Fibroblast of skin of left quadriceps (primary cell): ENCODE measurements at regions not wholly inside any gene's neighbourhood (a gene's known extent, or its start where the extent isn't known, plus 50 kb on each side); places are given as distances from the start of the nearest gene placed in this dataset.
A peak's percentile ranks its signal among the peaks of the same experiment; 100 is the strongest.
"Not testable (repeated sequence)": the region's sequence is repeated elsewhere in the genome, so short reads cannot be mapped to it uniquely, and the experiment has no call there.

Experiments
- DNase-seq, 2 experiments: peaks; one replicate each; pipeline ENCODE4 v3.0.0-alpha.2; 2013; ENCODE audit warnings: low read depth in 2 of 2

- no peak for DNase-seq
These were observed 1131.3 kb upstream of the ATXN8OS start for GRCh38 chr13:68976287-68976686.

DNA sequence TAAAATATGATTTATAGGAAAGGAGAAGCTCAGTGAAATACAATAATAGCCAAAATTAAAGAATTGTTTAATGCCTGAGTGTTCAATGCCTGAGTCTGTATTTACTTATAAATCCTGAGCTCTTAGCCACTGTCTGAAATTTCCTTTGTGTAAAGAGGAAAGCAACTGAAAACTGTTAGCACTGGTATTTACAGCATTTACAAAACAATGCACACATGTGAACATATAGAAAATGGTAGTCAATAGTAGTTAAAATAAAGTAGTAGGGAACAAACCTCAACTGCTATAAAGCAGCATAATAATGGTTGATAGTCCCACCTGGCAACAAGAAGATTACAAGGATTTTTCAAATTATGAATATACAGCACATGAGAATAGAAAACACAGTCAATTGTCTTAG is 1137.1 kb upstream of the ATXN8OS start:
- no peak for DNase-seq

GRCh38 chr13:68948586-68948985 is 1159.0 kb upstream of the ATXN8OS start:
- no peak for DNase-seq

- no peak for DNase-seq
These were observed 1163.4 kb upstream of the ATXN8OS start for GRCh38 chr13:68944272-68944671.

DNA sequence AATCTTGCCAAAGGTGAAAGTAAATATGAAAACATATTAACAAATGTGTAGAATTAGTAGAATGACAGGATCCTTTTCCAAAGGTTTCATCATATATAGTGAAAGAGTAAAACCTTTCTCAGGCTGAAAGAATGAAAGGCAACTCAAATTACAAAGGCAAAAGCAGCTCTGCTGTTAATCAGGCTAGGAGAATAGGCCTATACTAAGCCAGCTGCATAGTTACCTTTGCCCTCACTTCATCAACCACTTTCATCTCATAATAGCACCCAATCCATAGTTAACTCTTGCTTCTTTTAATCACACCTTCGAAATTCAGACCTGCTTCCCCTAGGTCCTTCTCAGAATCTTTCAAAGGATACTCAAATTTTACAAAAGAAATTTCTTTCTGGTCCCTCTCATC is 1167.6 kb upstream of the ATXN8OS start:
- no peak for DNase-seq

- DNase-seq, result no peak
These were observed 1169.0 kb upstream of the ATXN8OS start for GRCh38 chr13:68938639-68939038.

- no peak for DNase-seq
These were observed 1178.4 kb upstream of the ATXN8OS start for GRCh38 chr13:68929075-68929745.

- no peak for DNase-seq
These were observed 1180.1 kb upstream of the ATXN8OS start for GRCh38 chr13:68927387-68928026.

DNA sequence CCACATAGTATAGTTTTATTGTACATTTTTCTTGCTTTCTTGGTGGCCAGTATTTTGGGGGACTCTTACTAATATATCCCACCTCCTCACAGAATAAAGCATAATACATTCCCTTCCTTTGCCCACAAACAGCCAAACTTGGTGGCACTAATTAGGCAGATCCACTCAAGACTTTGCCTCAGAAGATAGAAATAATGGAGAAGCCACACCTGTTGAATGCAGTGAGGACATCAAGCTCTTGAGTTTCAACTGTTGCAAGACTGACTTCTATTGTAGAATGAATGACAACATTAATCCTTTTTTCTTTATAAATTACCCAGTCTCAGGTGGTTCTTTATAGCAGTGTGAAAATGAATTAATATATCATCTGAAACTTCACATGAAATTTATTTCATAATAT is 1183.6 kb upstream of the ATXN8OS start:
- no peak for DNase-seq

- DNase-seq, result no peak
These were observed 1198.7 kb upstream of the ATXN8OS start for GRCh38 chr13:68908879-68909278.

DNA sequence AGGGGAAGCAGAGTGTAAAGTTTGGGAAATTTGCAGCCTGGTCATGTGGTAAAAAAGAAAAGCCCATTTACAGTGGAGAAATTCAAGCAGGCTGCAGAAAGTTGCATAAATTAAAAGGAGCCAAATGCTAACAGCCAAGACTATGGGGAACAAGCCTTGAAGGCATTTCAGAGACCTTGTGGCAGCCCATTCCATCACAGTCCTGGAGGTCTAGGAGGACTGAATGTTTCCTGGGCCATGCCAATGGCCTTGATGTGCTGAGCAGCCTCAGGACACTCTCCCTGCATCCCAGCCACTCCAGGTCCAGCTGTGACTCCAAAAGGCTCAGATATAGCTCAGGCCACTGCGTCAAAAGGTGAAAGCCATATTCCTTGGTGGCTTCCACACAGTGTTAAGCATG is 1202.4 kb upstream of the ATXN8OS start:
- no peak for DNase-seq

- DNase-seq, result no peak
These were observed 1210.2 kb upstream of the ATXN8OS start for GRCh38 chr13:68897331-68897928.

DNA sequence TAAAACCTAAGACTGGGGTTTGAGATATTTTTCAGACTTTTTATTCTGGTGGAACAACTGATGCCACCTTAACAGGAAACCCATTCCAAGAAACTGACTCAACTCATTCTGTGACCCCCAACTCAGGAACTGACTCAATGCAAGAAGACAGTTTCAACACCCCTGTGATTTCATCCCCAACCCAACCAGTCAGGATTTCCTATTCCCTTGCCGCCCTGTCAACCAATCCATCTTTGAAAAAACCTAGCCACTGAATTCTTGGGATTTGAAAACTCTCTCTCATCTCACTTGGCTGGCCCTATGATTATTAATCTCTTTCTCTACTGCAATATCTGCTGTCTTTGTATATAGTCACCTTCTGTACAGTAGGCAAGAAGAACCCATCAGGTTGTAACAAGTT is 1211.9 kb upstream of the ATXN8OS start:
- DNase-seq, result no peak

DNA sequence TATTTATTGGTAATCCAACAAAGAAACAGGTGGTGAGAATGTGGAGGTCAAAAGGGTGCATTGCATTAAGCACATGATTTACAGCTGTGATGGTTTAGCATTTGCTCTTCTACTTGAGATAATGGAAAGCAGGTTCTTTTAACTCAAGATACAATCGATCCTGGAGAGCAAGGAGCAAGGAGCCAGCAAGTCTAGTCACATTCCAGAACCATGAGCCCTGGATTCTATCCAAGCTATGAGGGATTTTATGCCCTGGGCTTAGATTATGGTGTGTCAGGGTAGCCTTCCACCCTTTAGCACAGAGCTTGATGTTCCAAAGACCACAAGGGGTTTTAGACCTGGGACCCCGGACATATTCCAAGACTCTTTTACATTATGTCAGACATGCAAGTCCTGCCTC is 1213.9 kb upstream of the ATXN8OS start:
- DNase-seq, result not testable (repeated sequence)

- not testable (repeated sequence) for DNase-seq
These were observed 1215.0 kb upstream of the ATXN8OS start for GRCh38 chr13:68892596-68892995.

GRCh38 chr13:68890101-68890500 is 1217.5 kb upstream of the ATXN8OS start:
- DNase-seq, result not testable (repeated sequence)

GRCh38 chr13:68888832-68889231 is 1218.8 kb upstream of the ATXN8OS start:
- DNase-seq, result no peak

DNA sequence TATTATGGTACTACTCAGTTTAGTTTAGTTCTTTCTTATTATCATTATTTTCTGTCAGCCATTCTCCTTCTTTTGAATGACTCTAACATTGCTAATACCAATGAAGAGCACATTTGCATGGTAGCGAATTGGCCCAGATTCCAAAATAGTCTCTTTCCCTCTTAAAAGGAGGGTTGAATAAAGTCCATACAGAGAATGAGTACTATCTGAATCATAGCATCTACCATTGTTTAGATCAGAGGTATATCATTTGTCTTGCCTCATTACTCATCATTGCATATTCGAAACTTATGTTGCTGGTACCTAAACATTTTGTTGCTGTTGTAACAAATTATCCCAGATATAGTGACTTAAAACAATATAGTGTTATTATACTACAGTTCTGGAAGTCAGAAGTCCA is 1235.3 kb upstream of the ATXN8OS start:
- DNase-seq, result no peak

- no peak for DNase-seq
These were observed 1256.6 kb upstream of the ATXN8OS start for GRCh38 chr13:68851026-68851425.

- DNase-seq, result peak in 1 of 2 experiments; percentile 1
These were observed 1257.5 kb upstream of the ATXN8OS start for GRCh38 chr13:68850160-68850559.

GRCh38 chr13:68846663-68847062 is 1261.0 kb upstream of the ATXN8OS start:
- no peak for DNase-seq

- no peak for DNase-seq
These were observed 1273.3 kb upstream of the ATXN8OS start for GRCh38 chr13:68834375-68834774.

DNA sequence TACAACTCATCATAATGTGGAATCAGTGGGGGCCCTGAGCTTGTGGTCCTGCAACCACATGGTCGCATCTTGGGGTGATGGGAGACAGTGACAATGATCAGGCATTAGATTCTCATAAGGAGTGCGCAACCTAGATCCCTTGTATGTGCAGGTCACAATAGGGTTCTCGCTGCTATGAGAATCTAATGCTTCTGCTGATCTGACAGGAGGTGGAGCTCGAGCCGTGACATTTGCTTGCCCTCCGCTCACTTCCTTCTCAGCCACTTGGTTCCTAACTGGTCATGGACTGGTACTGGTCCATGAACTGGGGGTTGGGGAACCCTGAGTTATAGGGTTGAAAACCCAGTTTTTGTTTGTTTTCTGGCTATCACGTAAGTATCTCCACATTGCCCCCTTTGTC is 1290.9 kb upstream of the ATXN8OS start:
- DNase-seq, result no peak
